Daoy (cell line): ENCODE measurements at regions not wholly inside any gene's neighbourhood (a gene's known extent, or its start where the extent isn't known, plus 50 kb on each side); places are given as distances from the start of the nearest gene placed in this dataset.

Experiments used
- DNase-seq: peaks from one replicate; pipeline ENCODE4 v3.0.0-alpha.2; 2015; ENCODE audit warnings: low read depth

GRCh38 chr16:85389679-85390470 lies 223.2 kb upstream of the GSE1 start:
- DNase-seq = no peak

- DNase-seq = peak; percentile 92
Observed at GRCh38 chr16:85390511-85391174, 222.5 kb upstream of the GSE1 start.

GRCh38 chr16:85391175-85391707 lies 221.9 kb upstream of the GSE1 start:
- DNase-seq = no peak

- DNase-seq = no peak
Observed at GRCh38 chr16:85391769-85392583, 221.1 kb upstream of the GSE1 start.

GRCh38 chr16:85392756-85393673 lies 220.1 kb upstream of the GSE1 start:
- no peak for DNase-seq

- DNase-seq = peak; percentile 67
Observed at GRCh38 chr16:85393674-85394451, 219.3 kb upstream of the GSE1 start.

GRCh38 chr16:85394456-85395206 lies 218.5 kb upstream of the GSE1 start:
- no peak for DNase-seq

GRCh38 chr16:85395207-85395912 lies 217.8 kb upstream of the GSE1 start:
- DNase-seq = peak; percentile 98

- peak; percentile 41 for DNase-seq
Observed at GRCh38 chr16:85395913-85396878, 216.9 kb upstream of the GSE1 start.

GRCh38 chr16:85396879-85397871 lies 215.9 kb upstream of the GSE1 start:
- DNase-seq = peak; percentile 60

GRCh38 chr16:85398050-85398451 lies 215.1 kb upstream of the GSE1 start:
- DNase-seq = no peak

GRCh38 chr16:85398688-85399582 lies 214.2 kb upstream of the GSE1 start:
- no peak for DNase-seq

GRCh38 chr16:85399583-85400284 lies 213.4 kb upstream of the GSE1 start:
- DNase-seq = no peak

- DNase-seq = no peak
Observed at GRCh38 chr16:85400305-85401205, 212.6 kb upstream of the GSE1 start.
